ENCODE measurements at regions not wholly inside any gene's neighbourhood (a gene's known extent, or its start where the extent isn't known, plus 50 kb on each side); places are given as distances from the start of the nearest gene placed in this dataset.

GRCh38 chr2:129716781-129717559, 262.5 kb upstream of the RAB6C start:
- Histone ChIP-seq H3K4me3 (ENCODE audit: low read length) (no peak overlapping the region), H3K9me2 (replicated peaks; ENCODE audit: control insufficient read depth, low read length) (no peaks in the 10 kb centered on the region), H3K79me2 (ENCODE audit: control insufficient read depth, low read length) (no peaks in the 10 kb centered on the region), H4K20me1 (ENCODE audit: control insufficient read depth, insufficient read depth, low read depth, low read length) (no peaks in the 10 kb centered on the region), H3K9me3 (ENCODE audit: control insufficient read depth, insufficient read depth, low read length) (no peaks in the 10 kb centered on the region), H3K4me1 (ENCODE audit: control insufficient read depth, low read length) (no peaks in the 10 kb centered on the region), H3F3A (ENCODE audit: control insufficient read depth, insufficient read depth) (no peaks in the 10 kb centered on the region), H3K36me3 (ENCODE audit: control insufficient read depth, low read length) (no peaks in the 10 kb centered on the region), H3K27ac (ENCODE audit: low read depth, low read length) (no peak overlapping the region), H3K27me3 (ENCODE audit: control insufficient read depth, low read length) (0 out of 2 replicates have a peak, but pooled peaks cover 4% of the 10 kb centered on the region), H3K4me2 (ENCODE audit: low read length) (no peak overlapping the region)
- no peak for TF ChIP-seq EZH2phosphoT487 (IDR thresholded peaks at IDR 0.05; ENCODE audit: borderline replicate concordance, low read length)
- TF ChIP-seq CTCF (IDR thresholded peaks at IDR 0.05; ENCODE audit: low read depth, low read length, poor library complexity, severe bottlenecking), result no peak

- Histone ChIP-seq H4K20me1 (ENCODE audit: control insufficient read depth, insufficient read depth, low read depth, low read length) (no peaks in the 10 kb centered on the region), H3K79me2 (ENCODE audit: control insufficient read depth, low read length) (no peaks in the 10 kb centered on the region), H3K9me2 (replicated peaks; ENCODE audit: control insufficient read depth, low read length) (no peaks in the 10 kb centered on the region), H3K4me3 (ENCODE audit: low read length) (no peak overlapping the region), H3K36me3 (ENCODE audit: control insufficient read depth, low read length) (no peaks in the 10 kb centered on the region), H3K9me3 (ENCODE audit: control insufficient read depth, insufficient read depth, low read length) (no peaks in the 10 kb centered on the region), H3F3A (ENCODE audit: control insufficient read depth, insufficient read depth) (no peaks in the 10 kb centered on the region), H3K4me2 (ENCODE audit: low read length) (no peak overlapping the region), H3K27ac (ENCODE audit: low read depth, low read length) (no peak overlapping the region), H3K4me1 (ENCODE audit: control insufficient read depth, low read length) (no peaks in the 10 kb centered on the region), H3K27me3 (ENCODE audit: control insufficient read depth, low read length) (0 out of 2 replicates have a peak, but pooled peaks cover 4% of the 10 kb centered on the region)
- TF ChIP-seq CTCF (IDR thresholded peaks at IDR 0.05; ENCODE audit: low read depth, low read length, poor library complexity, severe bottlenecking) (no peak), EZH2phosphoT487 (IDR thresholded peaks at IDR 0.05; ENCODE audit: borderline replicate concordance, low read length) (no peak)
Observed at GRCh38 chr2:129717560-129718130, 261.8 kb upstream of the RAB6C start.

GRCh38 chr2:129719335-129719734, 260.1 kb upstream of the RAB6C start:
- no peak overlapping the region for H3K4me3 ChIP-seq (ENCODE audit: low read length)
- H3K27me3 ChIP-seq (ENCODE audit: control insufficient read depth, low read length), result 0 out of 2 replicates have a peak, but pooled peaks cover 4% of the 10 kb centered on the region
- no peaks in the 10 kb centered on the region for H3K9me2 ChIP-seq (replicated peaks; ENCODE audit: control insufficient read depth, low read length)
- H3K9me3 ChIP-seq (ENCODE audit: control insufficient read depth, insufficient read depth, low read length), result no peaks in the 10 kb centered on the region
- no peaks in the 10 kb centered on the region for H4K20me1 ChIP-seq (ENCODE audit: control insufficient read depth, insufficient read depth, low read depth, low read length)
- H3K4me2 ChIP-seq (ENCODE audit: low read length), result no peak overlapping the region
- H3K27ac ChIP-seq (ENCODE audit: low read depth, low read length), result no peak overlapping the region
- H3F3A ChIP-seq (ENCODE audit: control insufficient read depth, insufficient read depth), result no peaks in the 10 kb centered on the region
- TF ChIP-seq CTCF (IDR thresholded peaks at IDR 0.05; ENCODE audit: low read depth, low read length, poor library complexity, severe bottlenecking) (no peak), EZH2phosphoT487 (IDR thresholded peaks at IDR 0.05; ENCODE audit: borderline replicate concordance, low read length) (no peak)
- H3K36me3 ChIP-seq (ENCODE audit: control insufficient read depth, low read length), result no peaks in the 10 kb centered on the region
- no peaks in the 10 kb centered on the region for H3K79me2 ChIP-seq (ENCODE audit: control insufficient read depth, low read length)
- no peaks in the 10 kb centered on the region for H3K4me1 ChIP-seq (ENCODE audit: control insufficient read depth, low read length)

Data from DOHH2 (cell line).